ENCODE measurements at regions not wholly inside any gene's neighbourhood (a gene's known extent, or its start where the extent isn't known, plus 50 kb on each side); places are given as distances from the start of the nearest gene placed in this dataset.

GRCh38 chr15:38658431-38658830 lies 93.8 kb upstream of the RASGRP1 start:
- H2AK5ac ChIP-seq (ENCODE audit: low read depth, low read length): no peak overlapping the region
- no peaks in the 10 kb centered on the region for H4K20me1 ChIP-seq (replicated peaks in 1 of 2; ENCODE audit: control insufficient read depth in 1 of 2, insufficient read depth in 2 of 2, low read length in 2 of 2)
- no peaks in the 10 kb centered on the region for H3K9me3 ChIP-seq (ENCODE audit: insufficient read depth in 2 of 2, low read depth in 1 of 2, low read length in 1 of 2)
- H3K14ac ChIP-seq (ENCODE audit: insufficient read length): no peak overlapping the region
- POLR2A ChIA-PET (ENCODE audit: partially characterized antibody): interaction anchor here (1.2 kb wide), 1 partner anchor 9 kb away, joined by 4 read pairs; no protein-coding TSS in a partner anchor
- H3K79me2 ChIP-seq (ENCODE audit: control insufficient read depth in 1 of 2, insufficient read depth in 2 of 2, low read length in 2 of 2): no peaks in the 10 kb centered on the region
- H3K4me1 ChIP-seq (replicated peaks in 1 of 4; ENCODE audit: control insufficient read depth in 3 of 4, insufficient read depth in 4 of 4, low read length in 3 of 4): no peaks in the 10 kb centered on the region
- no peak overlapping the region for H4K8ac ChIP-seq (ENCODE audit: extremely low read depth, insufficient read depth, low read length)
- DNase-seq (ENCODE audit: low read depth in 1 of 2, low spot score in 2 of 2) (no peak), FAIRE-seq (no peak)
- no peaks in the 10 kb centered on the region for H3K36me3 ChIP-seq (ENCODE audit: control insufficient read depth in 2 of 4, insufficient read depth in 4 of 4, low read length in 3 of 4)
- WGBS, 2 experiments (ENCODE audit: extremely low coverage in 1 of 2, insufficient coverage in 1 of 2, insufficient read length in 1 of 2, insufficient replicate concordance in 2 of 2, low coverage in 1 of 2, low lambda C conversion rate in 2 of 2, missing lambda C conversion rate in 1 of 2): 90% methylated on average over 5 of the region's 5 CpGs; no CpG with 5 or more reads in 1 of the 2 experiments
- H3K27ac ChIP-seq (ENCODE audit: low read depth, low read length): no peak overlapping the region
- no peak overlapping the region for H3K18ac ChIP-seq (ENCODE audit: extremely low read depth, low read length)
- H2BK12ac ChIP-seq (ENCODE audit: low read depth, low read length): no peak overlapping the region
- no peak overlapping the region for H4K91ac ChIP-seq (replicated peaks; ENCODE audit: insufficient read length, low read length)
- H3K79me1 ChIP-seq (ENCODE audit: low read depth, low read length): no peaks in the 10 kb centered on the region
- no peak overlapping the region for H2BK15ac ChIP-seq (ENCODE audit: low read length)
- H3K4me2 ChIP-seq (ENCODE audit: insufficient read depth in 1 of 2, low read depth in 2 of 2, low read length in 2 of 2): no peak overlapping the region
- no peak overlapping the region for H3K56ac ChIP-seq (replicated peaks; ENCODE audit: insufficient read length, low read depth, low read length)
- H3K4ac ChIP-seq (replicated peaks; ENCODE audit: insufficient read length, low read depth, low read length): no peak overlapping the region
- H2BK5ac ChIP-seq (ENCODE audit: low read depth, low read length): no peak overlapping the region
- no peak overlapping the region for H4K5ac ChIP-seq (ENCODE audit: insufficient read length, low read depth, low read length)
- no peak overlapping the region for H3K9ac ChIP-seq (replicated peaks in 1 of 4; ENCODE audit: extremely low read depth in 1 of 4, low read depth in 3 of 4, low read length in 3 of 4)
- no peaks in the 10 kb centered on the region for H3K27me3 ChIP-seq (replicated peaks in 1 of 4; ENCODE audit: control insufficient read depth in 3 of 4, extremely low read depth in 1 of 4, insufficient read depth in 3 of 4, low read length in 3 of 4)
- CTCF ChIA-PET (ENCODE audit: partially characterized antibody): interaction anchor here (0.9 to 1.3 kb wide), 4 partner anchors 10 to 41 kb away, joined by 3 to 6 read pairs (median 4); no protein-coding TSS in a partner anchor
- peak overlapping the region; percentile 15 for H3K23ac ChIP-seq (ENCODE audit: insufficient read length)
- H2BK120ac ChIP-seq (replicated peaks; ENCODE audit: low read depth, low read length): no peak overlapping the region
- H3K4me3 ChIP-seq (ENCODE audit: extremely low read depth in 1 of 4, insufficient read depth in 2 of 4, low read depth in 3 of 4, low read length in 4 of 4): no peak overlapping the region
- H2BK20ac ChIP-seq (ENCODE audit: low read length): no peak overlapping the region
- 0 out of 2 replicates have a peak overlapping the region, but pooled peaks have one; percentile 76 for H2AFZ ChIP-seq (ENCODE audit: low read length)
- H3K23me2 ChIP-seq (ENCODE audit: low read depth, low read length): no peaks in the 10 kb centered on the region
- TF ChIP-seq ASH2L (IDR thresholded peaks at IDR 0.05; ENCODE audit: low read length) (no peak), YY1 (IDR thresholded peaks at IDR 0.05; ENCODE audit: low read depth, low read length) (no peak), SP4 (IDR thresholded peaks at IDR 0.05; ENCODE audit: low read length) (no peak), ATF2 (IDR thresholded peaks at IDR 0.05; ENCODE audit: low read length) (no peak), ATF3 (IDR thresholded peaks at IDR 0.05; ENCODE audit: insufficient read depth, low read depth, low read length) (no peak), TBP (IDR thresholded peaks at IDR 0.05; ENCODE audit: low read depth, low read length) (no peak), BACH1 (IDR thresholded peaks at IDR 0.05; ENCODE audit: low read length) (no peak), PHF8 (conservative IDR thresholded peaks at IDR 0.05; ENCODE audit: low read depth, low read length) (no peak), HDAC2 (IDR thresholded peaks at IDR 0.05; ENCODE audit: borderline replicate concordance in 1 of 2, low read depth in 2 of 2, low read length in 2 of 2) (no peak), E2F6 (IDR thresholded peaks at IDR 0.05) (no peak), TAF7 (optimal IDR thresholded peaks at IDR 0.05; ENCODE audit: borderline replicate concordance, low read depth, low read length) (no peak), SP2 (IDR thresholded peaks at IDR 0.05; ENCODE audit: low read length) (no peak)
